HCT116 (cell line): ENCODE measurements at regions not wholly inside any gene's neighbourhood (a gene's known extent, or its start where the extent isn't known, plus 50 kb on each side); places are given as distances from the start of the nearest gene placed in this dataset.

Experiments used
- ATAC-seq: fragments of 200-7000 bp; cut with Tn5 transposase; 2 replicates; pipeline ENCODE4 v1.9.1; 2020; ENCODE audit warnings: mild to moderate bottlenecking, moderate library complexity
- BruUV-seq: library from RNA; stranded (reverse); fragments of 400-500 nt; replicated peaks from 2 replicates; lab custom pipeline; 2021; lab: Mats Ljungman, UMichigan
- CTCF ChIA-PET: fragments of 300-600 bp; sonication (Branson Sonifier 250); formaldehyde crosslinking; loops from one replicate; lab custom pipeline; 2021; ENCODE audit warnings: antibody characterized with exemption; lab: Charles Lee
- POLR2A ChIA-PET: fragments of 300-600, 350-600 bp; sonication (Branson Sonifier 250); formaldehyde crosslinking; loops from one replicate; lab custom pipeline; 2021; ENCODE audit warnings: antibody characterized with exemption; lab: Charles Lee
- RAD21 ChIA-PET, 2 experiments: fragments of 300-600 bp; sonication (Branson Sonifier 250); formaldehyde crosslinking; loops; one replicate each; lab custom pipeline; 2023; ENCODE audit warnings: low total read pairs in 2 of 2; ENCODE audit not compliant: uncharacterized antibody in 2 of 2, unreplicated experiment in 2 of 2, low non-redundant PET in 1 of 2; lab: Charles Lee
- DNase-seq: peaks from one replicate; pipeline ENCODE4 v3.0.0-alpha.2; 2010; ENCODE audit warnings: low read depth, low spot score
- H2AFZ ChIP-seq: fragments of 200-600 bp; shearing (Covaris generic), sonication (generic); 2 replicates; pipeline ENCODE4 v1.6.1; 2017; ENCODE audit warnings: low read depth, mixed run types, mixed read lengths, antibody characterized with exemption, low read length; ENCODE audit not compliant: poor library complexity, severe bottlenecking
- H3K27ac ChIP-seq: 2 replicates; pipeline ENCODE4 v1.5.1; 2012; ENCODE audit warnings: low read depth, low read length
- H3K27me3 ChIP-seq: fragments of 200-600 bp; sonication (generic); 2 replicates; pipeline ENCODE4 v1.6.1; 2016; ENCODE audit warnings: mixed run types, low read length, mixed read lengths; ENCODE audit not compliant: insufficient read depth
- H3K36me3 ChIP-seq, 2 experiments: fragments of 200-500 bp in 1 of 2; fragments of 200-600 bp in 1 of 2; sonication (Bioruptor generic) in 1 of 2; sonication (generic) in 1 of 2; 2 replicates each; pipeline versions ENCODE4 v1.5.1 to v1.6.1; 2014 to 2016; ENCODE audit warnings: low read length in 2 of 2, inconsistent platforms in 1 of 2, mixed read lengths in 1 of 2, mixed run types in 1 of 2; ENCODE audit not compliant: insufficient read depth in 2 of 2, control insufficient read depth in 1 of 2
- H3K4me1 ChIP-seq, 2 experiments: fragments of 200-600 bp in 1 of 2; sonication (generic) in 1 of 2; 2 replicates each; pipeline versions ENCODE4 v1.5.1 to v1.6.1; 2012 to 2017; ENCODE audit warnings: low read length in 2 of 2, inconsistent platforms in 1 of 2, mild to moderate bottlenecking in 1 of 2, mixed read lengths in 1 of 2, mixed run types in 1 of 2, moderate library complexity in 1 of 2; ENCODE audit not compliant: insufficient read depth in 2 of 2, control insufficient read depth in 1 of 2
- H3K4me2 ChIP-seq: fragments of 200-600 bp; sonication (generic); 2 replicates; pipeline ENCODE4 v1.6.1; 2017; ENCODE audit warnings: mixed run types, low read length, mixed read lengths
- H3K4me3 ChIP-seq, 2 experiments: fragments of 200-600 bp in 1 of 2; sonication (generic) in 1 of 2; replicated peaks in 1 of 2; 2 replicates each; pipeline ENCODE4 v1.5.1; 2011 to 2016; ENCODE audit warnings: low read length in 2 of 2, control low read depth in 1 of 2, low read depth in 1 of 2, mild to moderate bottlenecking in 1 of 2, mixed read lengths in 1 of 2, mixed run types in 1 of 2
- H3K79me2 ChIP-seq: fragments of 200-600 bp; sonication (generic); 2 replicates; pipeline ENCODE4 v1.6.1; 2017; ENCODE audit warnings: mild to moderate bottlenecking, mixed run types, low read length, moderate library complexity, mixed read lengths; ENCODE audit not compliant: insufficient read depth
- H3K9ac ChIP-seq: fragments of 200-600 bp; sonication (generic); 2 replicates; pipeline ENCODE4 v1.6.1; 2016; ENCODE audit warnings: low read length, mixed read lengths
- H3K9me2 ChIP-seq: fragments of 200-600 bp; sonication (generic), shearing (Covaris generic); 2 replicates; pipeline ENCODE4 v1.6.1; 2017; ENCODE audit warnings: mixed run types, mild to moderate bottlenecking, moderate library complexity; ENCODE audit not compliant: insufficient read depth
- H3K9me3 ChIP-seq, 2 experiments: fragments of 200-500 bp in 1 of 2; fragments of 200-600 bp in 1 of 2; sonication (Bioruptor generic) in 1 of 2; sonication (generic) in 1 of 2; 2 replicates each; pipeline ENCODE4 v1.6.1; 2014 to 2017; ENCODE audit warnings: low read length in 2 of 2, mixed read lengths in 2 of 2, inconsistent platforms in 1 of 2, low read depth in 1 of 2, mild to moderate bottlenecking in 1 of 2, mixed run types in 1 of 2, moderate library complexity in 1 of 2; ENCODE audit not compliant: control insufficient read depth in 1 of 2, insufficient read depth in 1 of 2
- H4K20me1 ChIP-seq: fragments of 200-600 bp; sonication (generic), shearing (Covaris generic); 2 replicates; pipeline ENCODE4 v1.6.1; 2017; ENCODE audit warnings: mixed run types, mild to moderate bottlenecking, moderate library complexity; ENCODE audit not compliant: insufficient read depth
- CBX3 ChIP-seq: IDR thresholded peaks from 2 replicates; pipeline ENCODE4 v1.6.1; 2012; ENCODE audit warnings: low read depth
- EGR1 ChIP-seq: IDR thresholded peaks from 2 replicates; pipeline ENCODE4 v1.6.1; 2012; ENCODE audit warnings: low read depth
- ELF1 ChIP-seq: IDR thresholded peaks from 2 replicates; pipeline ENCODE4 v1.6.1; 2012; ENCODE audit warnings: low read depth, borderline replicate concordance
- EZH2phosphoT487 ChIP-seq: fragments of 200-600 bp; IDR thresholded peaks from 2 replicates; pipeline ENCODE4 v1.6.1; 2018; ENCODE audit warnings: antibody characterized with exemption, borderline replicate concordance
- FOSL1 ChIP-seq: IDR thresholded peaks from 2 replicates; pipeline ENCODE4 v1.6.1; 2012; ENCODE audit warnings: low read depth
- JUND ChIP-seq: IDR thresholded peaks from 2 replicates; pipeline ENCODE4 v1.6.1; 2012
- POLR2A ChIP-seq: IDR thresholded peaks from 2 replicates; pipeline ENCODE4 v1.7.0; 2011; ENCODE audit warnings: borderline replicate concordance; ENCODE audit not compliant: insufficient read depth, insufficient read length; ENCODE audit errors: extremely low read depth
- RAD21 ChIP-seq: IDR thresholded peaks from 2 replicates; pipeline ENCODE4 v1.6.1; 2012; ENCODE audit warnings: low read depth, mild to moderate bottlenecking
- SP1 ChIP-seq: IDR thresholded peaks from 2 replicates; pipeline ENCODE4 v1.6.1; 2012; ENCODE audit warnings: low read depth
- SRF ChIP-seq: IDR thresholded peaks from 2 replicates; pipeline ENCODE4 v1.6.1; 2012; ENCODE audit warnings: low read depth
- TCF7L2 ChIP-seq: IDR thresholded peaks from 2 replicates; pipeline ENCODE4 v1.7.0; 2011; ENCODE audit warnings: borderline replicate concordance, inconsistent platforms; ENCODE audit not compliant: insufficient read depth, insufficient read length; ENCODE audit errors: extremely low read depth
- YY1 ChIP-seq: IDR thresholded peaks from 2 replicates; pipeline ENCODE4 v1.6.1; 2011; ENCODE audit warnings: low read length, low read depth, moderate library complexity, mild to moderate bottlenecking; ENCODE audit not compliant: insufficient replicate concordance; ENCODE audit errors: extremely low read depth
- ZFX ChIP-seq: fragments of 450-650 bp; IDR thresholded peaks from 2 replicates; pipeline ENCODE4 v1.6.1; 2017
- ZNF274 ChIP-seq: fragments of 200-500 bp; sonication (Bioruptor generic); IDR thresholded peaks from 2 replicates; pipeline ENCODE4 v1.6.1; 2014; ENCODE audit warnings: mild to moderate bottlenecking, low read depth, low read length, inconsistent platforms
- intact Hi-C: fragments of 100-400 bp; cut with micrococcal nuclease; formaldehyde crosslinking; loops from 2 replicates; pipeline ENCODE4 v1.10.0; 2022
- TF ChIP-seq, protein P1 (sequence below): IDR thresholded peaks from 2 replicates; pipeline ENCODE4 v1.6.1; 2012
- TF ChIP-seq, protein P2 (sequence below): IDR thresholded peaks from 2 replicates; pipeline ENCODE4 v1.6.1; 2012; ENCODE audit warnings: low read depth

DNA sequence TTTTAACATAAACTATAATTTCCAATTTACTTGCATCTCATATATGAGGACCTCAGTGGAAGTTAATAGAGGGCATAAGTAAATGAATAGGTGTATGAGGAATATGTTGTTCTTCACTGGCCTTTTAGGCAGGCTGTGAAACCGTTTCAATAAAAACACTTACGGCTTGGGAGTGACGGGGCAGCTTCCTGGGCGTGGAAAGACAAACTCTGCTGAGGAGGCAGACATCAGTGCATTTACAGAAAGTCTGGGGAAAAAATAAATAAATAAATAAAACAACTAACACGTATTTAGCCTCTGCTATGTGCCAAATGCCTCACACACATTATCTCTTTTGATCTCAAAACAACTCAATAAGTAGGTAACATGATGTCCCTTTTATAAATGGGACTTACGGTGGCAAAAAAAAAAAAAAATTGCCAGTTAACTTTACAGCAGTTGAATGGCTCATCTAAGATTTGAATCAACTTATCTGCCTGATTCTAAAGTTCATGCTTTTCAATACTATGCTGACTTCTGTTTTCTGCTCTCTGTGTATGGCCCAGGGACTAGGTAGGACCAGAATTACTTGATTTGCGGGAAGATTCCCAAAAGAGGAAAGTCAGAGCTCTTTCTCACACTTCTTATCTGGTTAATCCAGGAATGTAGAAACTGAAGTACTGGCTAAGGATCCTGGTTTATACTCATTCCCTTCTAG, 77.5 kb upstream of the LRATD1 start:
- H3K27ac ChIP-seq, result no peak overlapping the region
- TF ChIP-seq RAD21 (no peak), YY1 (no peak), JUND (no peak), TCF7L2 (no peak), EZH2phosphoT487 (no peak), CBX3 (no peak), POLR2A (no peak), FOSL1 (no peak), SRF (no peak), ELF1 (no peak), EGR1 (no peak), SP1 (no peak), ZFX (no peak), ZNF274 (no peak)
- TF ChIP-seq, protein P1, sequence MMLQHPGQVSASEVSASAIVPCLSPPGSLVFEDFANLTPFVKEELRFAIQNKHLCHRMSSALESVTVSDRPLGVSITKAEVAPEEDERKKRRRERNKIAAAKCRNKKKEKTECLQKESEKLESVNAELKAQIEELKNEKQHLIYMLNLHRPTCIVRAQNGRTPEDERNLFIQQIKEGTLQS, result no peak
- TF ChIP-seq, protein P2, sequence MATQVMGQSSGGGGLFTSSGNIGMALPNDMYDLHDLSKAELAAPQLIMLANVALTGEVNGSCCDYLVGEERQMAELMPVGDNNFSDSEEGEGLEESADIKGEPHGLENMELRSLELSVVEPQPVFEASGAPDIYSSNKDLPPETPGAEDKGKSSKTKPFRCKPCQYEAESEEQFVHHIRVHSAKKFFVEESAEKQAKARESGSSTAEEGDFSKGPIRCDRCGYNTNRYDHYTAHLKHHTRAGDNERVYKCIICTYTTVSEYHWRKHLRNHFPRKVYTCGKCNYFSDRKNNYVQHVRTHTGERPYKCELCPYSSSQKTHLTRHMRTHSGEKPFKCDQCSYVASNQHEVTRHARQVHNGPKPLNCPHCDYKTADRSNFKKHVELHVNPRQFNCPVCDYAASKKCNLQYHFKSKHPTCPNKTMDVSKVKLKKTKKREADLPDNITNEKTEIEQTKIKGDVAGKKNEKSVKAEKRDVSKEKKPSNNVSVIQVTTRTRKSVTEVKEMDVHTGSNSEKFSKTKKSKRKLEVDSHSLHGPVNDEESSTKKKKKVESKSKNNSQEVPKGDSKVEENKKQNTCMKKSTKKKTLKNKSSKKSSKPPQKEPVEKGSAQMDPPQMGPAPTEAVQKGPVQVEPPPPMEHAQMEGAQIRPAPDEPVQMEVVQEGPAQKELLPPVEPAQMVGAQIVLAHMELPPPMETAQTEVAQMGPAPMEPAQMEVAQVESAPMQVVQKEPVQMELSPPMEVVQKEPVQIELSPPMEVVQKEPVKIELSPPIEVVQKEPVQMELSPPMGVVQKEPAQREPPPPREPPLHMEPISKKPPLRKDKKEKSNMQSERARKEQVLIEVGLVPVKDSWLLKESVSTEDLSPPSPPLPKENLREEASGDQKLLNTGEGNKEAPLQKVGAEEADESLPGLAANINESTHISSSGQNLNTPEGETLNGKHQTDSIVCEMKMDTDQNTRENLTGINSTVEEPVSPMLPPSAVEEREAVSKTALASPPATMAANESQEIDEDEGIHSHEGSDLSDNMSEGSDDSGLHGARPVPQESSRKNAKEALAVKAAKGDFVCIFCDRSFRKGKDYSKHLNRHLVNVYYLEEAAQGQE, result no peak
- no peaks in the 10 kb centered on the region for H3K36me3 ChIP-seq
- H3K4me2 ChIP-seq, result no peak overlapping the region
- intact Hi-C loops, result no loop called here
- H3K4me3 ChIP-seq, result no peak overlapping the region
- no peak for ATAC-seq
- RAD21 ChIA-PET, result no interaction called here
- H3K4me1 ChIP-seq, result no peaks in the 10 kb centered on the region
- no peaks in the 10 kb centered on the region for H3K79me2 ChIP-seq
- no peaks in the 10 kb centered on the region for H3K9me2 ChIP-seq
- no peaks in the 10 kb centered on the region for H4K20me1 ChIP-seq
- H3K9me3 ChIP-seq, result peaks cover 0 to 11% of the 10 kb centered on the region in 2 experiments; a peak in 2 of 4 replicates
- no TSS peak for BruUV-seq
- H2AFZ ChIP-seq, result no peak overlapping the region
- DNase-seq, result no peak
- CTCF ChIA-PET, result no interaction called here
- H3K9ac ChIP-seq, result no peak overlapping the region
- H3K27me3 ChIP-seq, result no peaks in the 10 kb centered on the region
- POLR2A ChIA-PET, result no interaction called here
